ENCODE measurements at regions not wholly inside any gene's neighbourhood (a gene's known extent, or its start where the extent isn't known, plus 50 kb on each side); places are given as distances from the start of the nearest gene placed in this dataset.

DNA sequence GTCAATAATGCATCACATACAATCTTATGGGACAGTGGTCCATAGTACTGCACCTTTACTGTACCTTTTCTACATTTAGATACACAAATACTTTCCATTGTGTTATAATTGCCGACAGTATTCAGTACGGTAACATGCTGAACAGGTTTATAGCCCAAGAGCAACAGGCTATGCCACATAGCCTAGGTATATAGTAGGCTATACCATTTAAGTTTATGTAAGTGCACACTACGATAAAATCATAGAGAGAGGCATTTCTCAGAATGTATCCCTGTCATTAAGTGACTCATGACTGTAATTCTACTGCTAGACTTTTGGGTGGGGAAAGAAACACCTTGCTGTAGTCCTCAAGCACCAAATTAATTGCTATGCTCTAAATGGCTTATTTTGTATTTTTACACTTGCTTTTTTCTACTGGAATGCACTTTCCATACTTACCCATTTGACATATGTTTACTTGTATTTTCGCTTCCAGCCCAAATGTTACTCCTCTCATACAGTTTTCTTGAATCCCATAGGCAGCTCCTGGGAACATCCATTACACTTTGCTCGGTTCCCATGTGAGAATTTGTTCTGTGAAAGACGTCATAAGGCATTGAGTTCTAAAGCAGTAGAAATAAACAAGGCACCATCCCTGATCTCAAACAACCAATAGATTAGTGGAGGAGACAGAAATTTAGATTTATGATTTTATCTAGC, 714.0 kb upstream of the ID2 start:
- Histone ChIP-seq H2BK15ac (ENCODE audit: low read depth, low read length) (no peak overlapping the region), H4K20me1 (ENCODE audit: control insufficient read depth, insufficient read depth, insufficient read length) (no peaks in the 10 kb centered on the region), H3K4me2 (ENCODE audit: insufficient read depth, insufficient read length, low read length) (no peak overlapping the region), H4K8ac (replicated peaks; ENCODE audit: insufficient read length, low read depth, low read length) (no peak overlapping the region), H3K79me1 (ENCODE audit: insufficient read depth, low read depth, low read length, poor library complexity, severe bottlenecking) (no peaks in the 10 kb centered on the region), H4K91ac (ENCODE audit: insufficient read length, low read depth, low read length) (no peak overlapping the region), H3T11ph (ENCODE audit: low read length) (no peak overlapping the region), H3K4ac (ENCODE audit: low read depth, low read length) (no peak overlapping the region), H3K27ac (ENCODE audit: insufficient read length, low read depth, low read length) (no peak overlapping the region), H3K4me1 (ENCODE audit: insufficient read depth, low read length) (peaks cover 8% of the 10 kb centered on the region; the same call in 1 of the 2 replicates), H4K5ac (ENCODE audit: insufficient read length, low read depth, low read length) (no peak overlapping the region), H3K18ac (ENCODE audit: insufficient read length, low read depth, low read length) (no peak overlapping the region), H3K9me3 (ENCODE audit: control insufficient read depth, low read depth, low read length) (no peaks in the 10 kb centered on the region), H2AFZ (ENCODE audit: low read length) (no peak overlapping the region), H3K23ac (ENCODE audit: insufficient read length, low read depth, low read length) (no peak overlapping the region), H3K27me3 (ENCODE audit: insufficient read depth, low read length) (no peaks in the 10 kb centered on the region), H2BK5ac (ENCODE audit: insufficient read length, low read length) (no peak overlapping the region), H3K56ac (ENCODE audit: insufficient read length, low read depth, low read length) (no peak overlapping the region), H3K14ac (ENCODE audit: insufficient read depth, low read length) (no peak overlapping the region), H3K9ac (ENCODE audit: extremely low read depth, insufficient read length, low read length) (no peak overlapping the region), H2BK12ac (ENCODE audit: insufficient read length, low read depth, low read length) (no peak overlapping the region), H2BK20ac (ENCODE audit: low read depth, low read length, poor library complexity, severe bottlenecking) (no peak overlapping the region), H2AK5ac (ENCODE audit: insufficient read length, low read length) (no peak overlapping the region), H3K79me2 (ENCODE audit: insufficient read depth, low read length) (no peaks in the 10 kb centered on the region), H3K23me2 (ENCODE audit: insufficient read length, low read depth, low read length, poor library complexity, severe bottlenecking) (no peaks in the 10 kb centered on the region), H2BK120ac (ENCODE audit: low read depth, low read length, poor library complexity, severe bottlenecking) (no peak overlapping the region)
- H3K27me3 Mint-ChIP-seq (ENCODE audit: low read depth): peaks cover 3% of the 10 kb centered on the region
- H3K9me3 Mint-ChIP-seq: no peaks in the 10 kb centered on the region; a peak in 1 of 5 replicates
- WGBS (ENCODE audit: extremely low coverage, insufficient read length, low lambda C conversion rate): no CpG with 5 or more reads among the region's 6 CpGs
- TF ChIP-seq, protein P1, sequence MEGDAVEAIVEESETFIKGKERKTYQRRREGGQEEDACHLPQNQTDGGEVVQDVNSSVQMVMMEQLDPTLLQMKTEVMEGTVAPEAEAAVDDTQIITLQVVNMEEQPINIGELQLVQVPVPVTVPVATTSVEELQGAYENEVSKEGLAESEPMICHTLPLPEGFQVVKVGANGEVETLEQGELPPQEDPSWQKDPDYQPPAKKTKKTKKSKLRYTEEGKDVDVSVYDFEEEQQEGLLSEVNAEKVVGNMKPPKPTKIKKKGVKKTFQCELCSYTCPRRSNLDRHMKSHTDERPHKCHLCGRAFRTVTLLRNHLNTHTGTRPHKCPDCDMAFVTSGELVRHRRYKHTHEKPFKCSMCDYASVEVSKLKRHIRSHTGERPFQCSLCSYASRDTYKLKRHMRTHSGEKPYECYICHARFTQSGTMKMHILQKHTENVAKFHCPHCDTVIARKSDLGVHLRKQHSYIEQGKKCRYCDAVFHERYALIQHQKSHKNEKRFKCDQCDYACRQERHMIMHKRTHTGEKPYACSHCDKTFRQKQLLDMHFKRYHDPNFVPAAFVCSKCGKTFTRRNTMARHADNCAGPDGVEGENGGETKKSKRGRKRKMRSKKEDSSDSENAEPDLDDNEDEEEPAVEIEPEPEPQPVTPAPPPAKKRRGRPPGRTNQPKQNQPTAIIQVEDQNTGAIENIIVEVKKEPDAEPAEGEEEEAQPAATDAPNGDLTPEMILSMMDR (conservative IDR thresholded peaks at IDR 0.05): no peak
- H3K27ac Mint-ChIP-seq: no peak overlapping the region
- H3K4me3 Mint-ChIP-seq: no peak overlapping the region
- peaks cover 11 to 18% of the 10 kb centered on the region in 2 experiments for H3K4me1 Mint-ChIP-seq
- no peak for DNase-seq
- H3K36me3 Mint-ChIP-seq (ENCODE audit: insufficient read depth in 1 of 3, low read depth in 3 of 3): no peaks in the 10 kb centered on the region

All from H9 (cell line).